ENCODE measurements at regions not wholly inside any gene's neighbourhood (a gene's known extent, or its start where the extent isn't known, plus 50 kb on each side); places are given as distances from the start of the nearest gene placed in this dataset.

DNA sequence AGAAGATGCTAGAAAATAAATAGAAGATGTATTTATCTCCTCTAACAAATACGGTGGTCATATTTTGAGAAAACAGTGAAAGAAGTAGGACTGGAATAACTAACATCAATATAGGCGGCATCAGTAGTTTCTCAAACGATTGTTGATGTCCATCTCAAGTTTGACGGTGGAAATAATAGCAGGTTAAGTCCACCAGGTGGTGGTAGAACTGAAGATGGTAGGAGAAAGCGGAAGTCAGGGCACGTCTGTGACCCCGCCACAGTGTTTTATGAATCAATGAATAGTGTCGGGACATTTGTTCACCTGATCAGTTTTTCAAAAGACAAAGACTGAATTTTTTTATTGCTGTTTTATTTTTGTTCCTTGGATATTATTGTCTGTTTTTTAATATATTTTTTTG, 706.4 kb upstream of the SLC10A2 start:
- no peak for DNase-seq

DNA sequence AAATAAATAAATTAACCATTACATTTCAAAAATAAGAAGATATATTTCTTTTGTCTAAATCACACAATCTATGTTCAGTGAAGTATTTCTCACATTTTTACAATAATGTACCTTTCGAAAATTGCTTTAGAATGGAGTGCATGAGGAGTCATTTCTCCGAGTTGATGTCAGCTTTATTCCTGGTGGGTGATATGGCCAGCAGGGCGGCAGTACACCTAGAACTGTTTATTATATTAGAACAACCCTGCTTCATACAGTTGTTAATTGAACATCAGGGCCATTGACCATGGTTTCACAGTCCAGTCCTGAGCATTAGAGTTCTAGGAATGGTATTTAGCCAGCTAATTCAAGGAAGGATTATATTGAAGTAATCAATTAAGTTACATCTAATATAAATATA, 696.3 kb upstream of the SLC10A2 start:
- no peak for DNase-seq

DNA sequence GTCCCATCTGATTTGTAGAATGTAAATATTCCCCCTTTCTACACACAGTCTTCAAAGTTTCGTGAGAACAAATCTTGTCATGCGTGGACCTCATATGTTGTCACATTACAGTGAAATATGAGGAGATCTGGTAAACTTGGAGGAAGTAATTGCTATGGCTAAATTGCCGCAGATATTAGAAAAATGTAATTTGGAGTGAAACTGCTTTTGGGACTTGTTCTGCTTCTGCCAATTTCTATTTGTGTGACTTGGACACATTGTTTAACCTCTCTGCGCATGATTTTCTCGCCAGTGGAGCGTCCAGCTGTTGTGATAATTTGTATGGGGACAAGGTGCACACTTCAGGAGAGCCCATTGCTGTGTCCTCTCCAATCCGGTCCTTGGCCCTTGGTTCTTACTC, 693.1 kb upstream of the SLC10A2 start:
- peak; percentile 1 for DNase-seq

DNA sequence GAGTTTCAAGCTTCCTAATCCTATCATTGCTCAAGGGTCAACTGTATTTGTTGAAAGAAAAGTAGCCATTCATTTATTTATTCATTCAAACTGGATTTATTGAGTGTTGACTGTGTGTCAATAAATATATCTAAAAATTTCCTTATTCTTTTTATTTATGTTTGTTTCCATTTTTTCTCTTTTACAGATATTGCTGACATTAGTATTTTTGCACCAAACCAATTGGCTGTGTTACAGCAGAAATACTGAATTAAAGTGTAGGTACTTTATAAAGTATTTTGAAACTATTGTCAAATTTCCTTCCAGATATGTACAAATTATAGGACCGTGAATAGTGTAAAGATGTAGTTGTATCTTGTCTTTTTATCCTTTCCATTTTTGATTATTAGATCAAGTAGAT, 692.0 kb upstream of the SLC10A2 start:
- peak; percentile 56 for DNase-seq

DNA sequence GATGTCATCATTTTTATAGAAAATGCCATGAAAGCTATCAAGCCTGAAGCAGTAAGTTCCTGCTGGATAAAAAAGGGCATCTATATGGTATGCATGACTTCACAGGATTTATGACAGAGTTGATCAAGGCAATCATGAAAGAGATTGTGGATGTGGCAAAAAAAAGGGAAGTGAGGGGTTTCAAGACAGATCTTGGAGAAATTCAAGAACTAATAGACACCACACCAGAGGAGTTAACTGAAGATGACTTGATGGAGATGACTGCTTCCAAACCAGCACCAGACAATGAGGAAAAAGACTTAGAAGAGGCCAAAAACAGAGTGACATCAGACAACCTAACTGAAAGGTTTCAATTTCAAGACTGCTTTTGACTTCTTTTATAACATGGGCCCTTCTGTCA, 691.1 kb upstream of the SLC10A2 start:
- peak; percentile 96 for DNase-seq

DNA sequence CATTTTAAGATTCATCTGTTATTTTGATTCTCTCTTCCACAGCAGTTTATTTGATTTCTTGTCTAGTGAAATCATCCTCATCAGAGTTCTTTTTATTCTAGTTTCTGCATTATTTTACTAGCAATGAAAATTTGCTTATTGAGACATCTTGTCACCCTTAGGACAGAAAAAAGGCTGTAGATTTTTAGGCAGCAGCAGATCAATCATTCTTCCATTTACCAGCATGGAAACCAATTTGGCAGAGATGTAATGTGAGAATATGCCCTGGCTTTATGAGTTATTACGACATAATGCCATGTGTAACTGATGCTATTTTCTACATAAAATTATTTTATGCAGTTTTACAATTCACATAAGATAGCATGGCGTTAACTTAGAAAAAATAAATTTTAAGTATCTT, 688.6 kb upstream of the SLC10A2 start:
- DNase-seq, result no peak

DNA sequence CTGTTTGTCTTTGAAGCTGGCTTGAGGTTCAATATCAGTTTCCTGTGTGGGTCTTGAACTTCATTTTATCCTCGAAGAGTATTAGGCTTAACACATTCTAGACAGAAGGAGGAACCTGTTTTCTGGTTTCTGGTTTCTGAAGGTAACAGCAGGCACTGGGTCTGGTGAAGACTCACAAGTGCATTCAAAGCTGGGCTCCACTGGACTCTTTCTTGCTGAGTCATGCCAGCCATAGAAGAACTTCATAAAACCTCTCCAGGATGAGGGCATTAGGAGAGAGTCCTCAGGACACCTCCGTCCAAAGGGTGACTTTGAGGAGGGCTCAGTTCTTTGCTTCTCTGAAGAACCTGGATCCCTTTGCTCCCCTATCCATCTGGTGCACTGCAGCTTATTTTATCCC, 668.6 kb upstream of the SLC10A2 start:
- DNase-seq, result peak; percentile 55

DNA sequence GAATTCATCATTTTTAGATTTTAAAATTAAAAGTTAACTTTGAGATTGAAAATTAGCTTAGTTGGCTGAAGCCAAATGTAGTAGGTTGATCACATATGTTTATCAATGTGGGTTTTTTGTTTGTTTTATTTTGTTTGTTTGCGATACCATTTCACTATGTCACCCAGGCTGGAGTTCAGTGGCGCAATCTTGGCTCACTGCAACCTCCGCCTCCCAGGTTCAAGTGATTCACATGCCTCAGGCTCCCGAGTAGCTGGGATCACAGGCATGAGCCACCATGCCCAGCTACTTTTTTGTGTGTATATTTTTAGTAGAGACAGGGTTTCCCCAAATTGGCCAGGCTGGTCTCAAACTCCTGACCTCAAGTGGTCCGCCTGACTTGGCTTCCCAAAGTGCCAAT, 665.7 kb upstream of the SLC10A2 start:
- DNase-seq, result no peak

DNA sequence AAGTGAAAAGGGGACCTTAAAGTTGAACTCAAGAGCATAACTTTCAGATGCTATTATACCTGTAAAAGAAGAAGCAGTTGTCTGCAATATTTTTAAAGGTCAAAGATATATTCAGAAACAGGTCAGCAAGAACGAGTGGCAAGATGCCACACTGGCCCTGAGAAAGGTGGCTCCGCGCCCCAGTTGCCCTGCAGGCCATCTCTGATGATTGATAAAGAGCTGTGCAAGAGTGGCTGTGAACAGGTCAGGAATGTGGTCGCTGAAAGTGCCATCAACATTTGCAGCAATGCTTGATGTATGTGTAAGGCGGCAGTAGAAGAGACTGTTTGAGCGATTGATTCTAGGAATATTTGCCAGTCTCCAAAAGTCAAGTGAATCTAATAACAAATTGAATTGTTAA, 664.2 kb upstream of the SLC10A2 start:
- DNase-seq, result no peak

DNA sequence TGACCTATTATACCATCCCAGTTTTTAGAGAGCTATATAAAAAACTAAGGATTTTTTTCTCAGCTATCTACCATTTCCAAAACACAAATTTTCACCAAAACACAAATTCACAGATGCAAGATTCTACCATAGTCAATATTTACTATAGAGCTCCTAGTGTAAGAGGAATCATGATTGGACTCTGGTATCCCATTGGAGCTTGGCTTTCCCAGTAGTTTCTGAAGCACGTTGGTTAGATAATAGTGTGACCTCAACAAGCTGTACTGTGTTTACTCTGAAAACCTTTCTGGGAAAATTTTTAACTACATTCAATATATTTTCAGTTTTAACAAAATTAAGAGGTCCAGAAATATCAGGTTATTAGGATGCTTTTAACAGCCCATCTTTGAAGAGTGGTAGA, 660.6 kb upstream of the SLC10A2 start:
- DNase-seq, result no peak

DNA sequence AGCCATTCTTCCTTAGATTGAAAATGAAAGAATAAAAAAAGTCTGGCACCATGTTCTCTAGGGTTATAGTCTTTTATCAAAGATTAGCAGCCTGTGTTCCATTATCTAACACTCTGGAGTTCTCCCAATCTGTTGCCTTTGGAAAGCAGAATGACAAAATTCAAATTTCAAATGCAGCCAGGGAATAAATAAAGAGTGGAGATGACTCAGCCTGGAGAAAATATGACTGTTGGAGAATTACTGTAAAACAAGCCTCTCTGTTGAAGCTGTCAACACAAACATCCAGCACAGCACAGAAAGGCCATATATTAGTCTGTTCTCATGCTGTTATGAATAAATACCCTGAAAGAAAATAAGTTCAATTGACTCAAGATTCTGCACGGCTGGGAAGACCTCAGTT, 650.5 kb upstream of the SLC10A2 start:
- DNase-seq, result no peak

DNA sequence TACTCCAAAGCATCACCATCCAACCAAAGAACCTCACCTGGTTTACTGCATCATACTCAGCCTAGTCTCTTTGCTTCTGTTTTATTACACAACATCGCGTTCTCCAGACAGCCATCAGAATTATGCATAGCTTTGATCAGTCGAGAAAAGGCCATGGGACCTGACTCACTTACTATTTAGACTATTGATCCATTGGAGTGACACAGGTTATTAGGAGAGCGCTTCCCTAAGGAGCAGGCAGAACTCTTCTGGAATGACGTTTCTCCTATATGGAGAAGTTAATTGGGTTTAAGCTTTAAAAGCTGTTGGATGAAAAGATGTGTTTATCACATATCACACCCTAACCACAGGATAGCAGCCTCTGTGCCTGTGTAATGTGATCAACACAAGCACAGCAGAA, 649.1 kb upstream of the SLC10A2 start:
- DNase-seq, result no peak

DNA sequence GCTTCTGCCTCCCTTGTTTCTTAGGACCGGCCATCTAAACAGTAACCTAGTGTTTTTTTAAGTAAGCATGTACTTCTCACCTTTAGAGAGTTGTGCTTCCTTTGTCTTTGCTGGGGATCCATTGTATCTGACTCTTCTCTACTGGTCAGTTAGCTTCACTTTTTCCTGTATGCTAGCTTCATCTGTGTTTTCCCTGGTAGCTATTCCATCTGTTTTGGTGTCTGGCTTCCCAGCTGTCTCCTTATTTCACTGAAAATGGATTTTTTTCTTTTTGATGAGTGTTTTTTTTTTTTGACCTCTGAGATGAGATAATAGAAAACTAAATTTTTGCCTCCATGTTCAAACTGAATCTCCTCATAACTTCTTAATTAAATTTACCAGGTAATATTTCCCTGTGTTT, 637.0 kb upstream of the SLC10A2 start:
- no peak for DNase-seq

DNA sequence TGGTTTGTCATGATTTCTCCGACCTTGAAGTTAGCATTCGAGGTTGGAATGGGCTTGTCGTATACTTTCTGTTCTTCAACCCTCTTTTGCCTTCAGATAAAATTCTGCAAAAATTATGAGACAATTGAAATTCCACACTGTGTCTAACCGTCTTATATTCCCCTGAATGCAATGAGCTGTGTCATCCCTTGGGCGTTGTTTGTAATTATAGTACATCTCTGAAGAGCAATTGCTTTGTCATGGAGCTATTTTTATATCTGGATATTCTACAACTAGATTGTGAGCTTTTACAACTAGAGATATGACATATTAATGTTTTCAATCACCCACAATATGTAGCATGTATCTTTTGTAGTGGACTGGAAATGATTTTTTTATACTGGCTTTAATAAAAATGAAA, 631.8 kb upstream of the SLC10A2 start:
- DNase-seq, result no peak

DNA sequence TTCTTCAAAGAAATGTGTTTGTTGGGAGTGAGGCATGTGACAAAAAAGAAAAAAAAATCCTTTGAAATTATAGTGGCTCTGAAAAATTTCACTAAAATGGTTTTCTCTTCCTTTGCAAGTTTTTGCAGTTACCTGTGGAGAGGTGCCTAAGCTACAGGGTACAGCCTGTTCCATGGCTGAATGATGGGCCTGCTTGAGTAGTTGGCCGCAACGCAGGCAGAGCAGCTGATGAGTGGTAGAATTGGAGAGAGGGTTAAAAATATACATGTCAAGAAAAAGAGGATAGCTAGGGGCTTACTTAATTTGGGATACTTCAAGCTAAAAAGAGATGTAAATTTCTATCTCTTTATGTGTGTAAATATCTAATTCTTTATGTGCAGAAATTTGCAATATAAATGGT, 629.1 kb upstream of the SLC10A2 start:
- DNase-seq, result no peak

DNA sequence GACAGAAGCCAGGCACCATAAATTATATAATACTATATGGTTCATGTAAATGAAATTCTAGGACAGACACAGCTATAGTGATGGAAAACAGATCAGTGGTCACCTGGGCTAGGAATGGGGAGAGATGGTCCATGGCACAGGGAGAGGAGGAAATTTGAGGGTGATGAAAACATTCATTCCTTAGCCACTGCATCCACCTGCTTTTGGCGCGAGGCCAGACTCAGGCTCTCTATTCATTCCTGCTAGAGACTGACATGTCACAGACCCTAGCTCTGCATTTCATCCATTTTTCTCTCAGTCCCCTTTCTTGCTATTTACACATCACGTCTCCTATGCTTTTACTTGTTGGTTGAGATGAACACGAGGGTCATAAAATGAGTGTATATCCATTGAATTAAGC, 628.3 kb upstream of the SLC10A2 start:
- DNase-seq, result no peak

DNA sequence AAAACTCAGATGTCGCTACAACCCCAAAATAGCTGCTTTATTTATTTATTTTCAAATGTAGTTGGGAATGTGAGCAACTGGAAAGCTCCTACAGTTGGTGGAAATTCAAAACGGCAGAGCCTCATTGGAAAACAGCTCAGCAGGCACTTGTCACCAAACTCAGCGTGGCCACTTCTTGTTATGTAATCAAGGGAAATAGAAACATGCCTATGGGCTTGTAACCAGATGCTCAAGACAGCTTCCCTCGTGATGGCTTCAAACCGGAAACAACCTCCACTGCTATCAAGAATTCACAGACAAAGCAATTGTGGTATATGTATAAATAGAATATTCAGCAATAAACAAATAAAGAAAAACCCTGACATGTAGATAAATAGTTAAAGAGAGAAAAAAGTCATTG, 627.8 kb upstream of the SLC10A2 start:
- peak; percentile 34 for DNase-seq

DNA sequence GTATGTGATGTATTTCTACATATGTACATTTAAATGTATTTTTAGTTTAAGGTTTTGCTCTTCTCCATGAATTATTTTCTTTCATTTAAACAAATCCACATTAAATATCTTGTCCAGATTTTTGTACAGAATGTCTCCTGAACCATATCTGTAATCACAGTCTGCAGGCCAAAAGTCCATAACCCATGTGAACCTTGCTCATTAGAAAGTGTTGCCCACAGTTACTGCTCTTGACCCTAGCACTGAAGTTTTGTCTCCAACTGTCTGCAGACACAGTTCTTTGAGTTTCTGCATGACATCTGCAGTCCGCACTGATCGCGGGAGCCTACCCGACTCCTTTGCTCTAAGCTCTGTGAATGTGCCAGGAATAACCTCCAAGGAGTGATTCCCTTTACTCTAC, 626.2 kb upstream of the SLC10A2 start:
- no peak for DNase-seq

DNA sequence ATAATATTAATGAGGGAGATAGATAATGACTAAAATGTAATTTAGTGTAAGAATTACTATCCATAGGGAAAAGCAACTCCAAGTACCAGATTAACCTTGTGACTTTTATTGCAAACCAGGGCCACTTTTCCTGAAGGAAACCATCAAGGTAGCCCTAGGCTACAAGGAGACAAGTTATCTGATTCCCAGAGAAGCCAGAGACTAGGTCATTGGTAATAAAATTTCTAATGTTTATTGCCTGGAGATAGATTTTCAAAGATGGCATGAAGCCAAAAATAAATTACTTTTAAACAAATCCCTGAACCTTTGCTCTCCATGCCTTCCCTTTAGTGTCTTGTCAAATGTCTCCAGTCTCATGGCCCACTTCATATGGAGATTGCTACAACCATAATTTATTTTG, 610.1 kb upstream of the SLC10A2 start:
- DNase-seq, result no peak

DNA sequence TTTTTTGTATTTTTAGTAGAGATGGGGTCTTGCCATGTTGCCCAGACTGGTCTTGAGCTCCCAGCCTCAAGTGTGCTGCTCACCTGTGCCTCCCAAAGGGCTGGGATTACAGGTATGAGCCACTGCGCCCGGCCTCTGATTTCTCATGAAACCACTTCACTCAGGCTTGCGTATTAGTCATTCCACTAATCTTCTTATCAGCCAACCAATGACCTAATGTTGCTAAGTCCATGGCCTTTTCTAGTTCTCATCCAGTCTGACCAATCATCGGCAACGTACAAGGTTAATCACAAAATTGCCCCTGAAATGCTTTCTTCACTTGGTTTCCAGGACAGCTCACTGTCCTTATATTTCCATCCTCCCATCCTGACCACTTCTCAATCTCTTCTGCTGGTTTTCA, 605.3 kb upstream of the SLC10A2 start:
- DNase-seq, result no peak

DNA sequence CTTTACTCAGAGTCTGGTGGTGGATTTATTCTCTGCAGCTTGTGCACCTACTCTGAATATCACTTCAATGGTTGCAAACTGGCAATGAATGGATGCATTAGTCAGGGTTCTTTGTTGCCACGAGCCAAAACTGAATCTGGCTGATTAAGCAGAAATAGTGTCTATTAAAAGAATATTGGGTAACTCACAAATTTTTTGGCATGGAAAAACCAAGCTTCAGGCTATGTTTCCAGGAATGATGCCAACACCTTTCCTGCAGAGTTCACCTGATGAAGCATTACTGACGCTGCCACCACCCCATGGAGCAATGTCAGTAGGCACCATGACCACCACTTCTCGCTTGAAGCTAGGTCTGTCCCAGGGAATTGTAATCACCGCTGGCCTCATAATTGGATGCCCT, 597.8 kb upstream of the SLC10A2 start:
- DNase-seq, result no peak

DNA sequence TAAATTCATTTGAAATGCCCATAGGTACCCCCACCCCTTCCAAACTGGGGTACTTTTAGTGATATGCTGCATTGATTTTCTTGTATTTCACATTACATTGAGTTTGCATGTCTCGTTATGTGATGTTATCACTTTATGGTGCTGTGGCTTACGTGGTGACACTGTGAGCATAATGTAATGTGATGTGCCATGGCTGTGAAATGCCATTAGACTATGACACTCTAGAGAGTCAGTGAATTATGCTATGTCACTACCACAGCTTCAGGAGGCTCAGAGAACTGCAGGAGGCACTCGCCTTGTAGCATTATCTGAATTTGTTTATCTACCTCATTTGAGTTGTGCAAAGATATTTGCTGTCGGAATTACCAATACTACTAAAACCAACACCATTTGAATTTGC, 590.1 kb upstream of the SLC10A2 start:
- DNase-seq, result no peak

DNA sequence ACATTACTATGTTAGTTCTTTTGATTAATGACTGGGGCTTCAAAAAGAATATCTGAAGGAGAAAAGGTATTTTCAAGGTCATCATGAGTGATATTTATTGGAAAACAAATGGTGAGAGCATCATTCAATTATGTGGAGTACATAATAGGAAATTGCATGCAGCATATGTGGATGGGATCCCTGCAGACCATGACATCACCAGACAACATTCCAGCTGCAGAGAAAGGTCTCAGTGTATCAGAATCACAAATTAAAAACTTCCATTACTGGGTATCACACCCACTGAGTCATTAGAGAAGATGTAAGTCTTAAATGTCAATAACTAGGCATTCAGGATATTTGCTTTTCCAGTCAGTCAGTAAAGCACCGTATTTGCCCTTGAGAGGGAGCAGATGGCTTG, 574.4 kb upstream of the SLC10A2 start:
- no peak for DNase-seq

DNA sequence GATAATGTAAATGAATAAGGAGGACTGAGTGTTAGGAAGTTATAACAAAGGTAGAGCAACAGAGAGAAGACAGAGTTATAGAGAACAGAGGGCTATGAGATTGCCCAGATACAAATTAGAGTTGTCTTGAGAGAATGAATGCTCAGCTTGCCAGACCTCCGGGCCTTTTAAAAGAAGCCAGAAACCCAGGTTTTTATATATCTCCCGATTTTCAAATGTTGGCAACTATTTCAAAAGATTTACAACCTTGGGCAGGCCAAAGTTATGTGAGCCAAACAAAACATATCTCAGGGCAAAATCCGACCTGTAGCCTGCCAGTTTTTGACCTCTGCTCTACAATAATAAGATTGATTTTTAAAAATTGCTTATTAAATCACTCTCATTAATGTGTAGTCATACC, 573.1 kb upstream of the SLC10A2 start:
- DNase-seq, result no peak

DNA sequence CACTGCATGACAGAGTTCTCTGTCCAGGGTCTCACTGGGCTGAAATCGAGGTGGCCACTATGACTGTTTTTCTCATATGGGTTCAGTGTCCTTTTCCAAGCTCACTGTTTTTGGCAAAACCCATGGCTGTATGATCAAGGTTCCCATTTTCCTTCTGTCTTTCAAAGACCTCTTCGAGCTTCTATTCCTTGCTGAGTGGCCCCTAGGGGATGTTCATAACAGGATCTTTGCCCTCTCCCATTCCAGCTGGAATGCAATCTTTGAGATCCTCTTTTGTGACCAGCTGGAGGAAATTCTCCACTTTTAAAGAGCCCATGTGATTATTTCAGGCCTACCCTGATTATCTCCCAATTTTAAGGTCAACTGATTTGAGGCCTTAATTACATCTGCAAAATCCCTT, 572.5 kb upstream of the SLC10A2 start:
- no peak for DNase-seq

DNA sequence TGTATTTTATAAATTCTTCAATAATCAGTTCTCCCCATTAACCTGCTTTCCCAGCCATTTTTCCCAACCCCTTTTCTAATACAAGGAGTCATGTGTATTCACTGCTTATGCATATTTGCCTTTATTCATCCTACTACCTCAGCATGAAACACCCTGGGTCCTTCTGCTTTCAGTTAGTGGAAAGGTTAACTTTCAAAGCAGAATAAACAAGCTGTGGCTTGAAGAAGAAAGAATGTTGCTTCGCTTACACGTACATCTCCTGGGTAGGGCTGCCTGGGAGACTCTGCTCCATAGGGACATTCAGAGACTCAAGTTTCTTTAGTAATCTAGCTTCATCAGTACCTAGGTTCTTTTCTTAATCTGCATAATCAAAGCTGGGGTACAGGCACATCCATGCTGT, 567.8 kb upstream of the SLC10A2 start:
- DNase-seq, result no peak

DNA sequence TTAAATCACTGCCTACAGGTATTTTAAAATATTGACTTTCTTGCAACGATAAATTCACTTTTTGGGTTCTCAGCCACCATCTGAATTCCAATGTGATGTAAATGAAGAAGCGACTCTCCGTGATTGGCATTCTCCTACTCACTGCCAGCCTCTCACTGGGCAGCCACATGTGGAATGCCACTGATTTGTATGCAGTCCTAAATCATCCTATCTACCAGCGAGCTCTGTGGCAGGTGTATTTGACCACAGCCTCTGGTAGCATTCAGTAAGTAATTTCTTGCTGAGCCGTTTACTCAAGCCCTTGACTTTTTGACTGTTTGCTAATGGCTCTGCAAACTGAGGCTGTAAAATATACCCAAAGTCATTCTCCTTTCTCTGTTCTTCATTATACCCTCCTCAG, 559.0 kb upstream of the SLC10A2 start:
- DNase-seq, result no peak

All from MV-4-11 (cell line).